Gastrocnemius medialis (tissue), 4 donors: ENCODE measurements at regions not wholly inside any gene's neighbourhood (a gene's known extent, or its start where the extent isn't known, plus 50 kb on each side); places are given as distances from the start of the nearest gene placed in this dataset.

Experiments
- ATAC-seq, 2 donors: fragments of 150-250 bp; one replicate each; pipeline ENCODE4 v1.9.1; 2016
- DNase-seq, 2 donors: peaks; one replicate each; pipeline ENCODE4 v3.0.0-alpha.2; 2019
- H3K27ac ChIP-seq, 4 donors: fragments of 200-600 bp; sonication (generic); 1 replicate in 1 of 4; 2 replicates in 3 of 4; pipeline ENCODE4 v1.5.1; 2016 to 2018; ENCODE audit warnings: mild to moderate bottlenecking in 2 of 4, moderate library complexity in 1 of 4
- H3K27me3 ChIP-seq, 3 donors: fragments of 200-600 bp; sonication (generic) in 2 of 3; 1 replicate in 1 of 3; 2 replicates in 2 of 3; pipeline versions ENCODE4 v1.5.1 to v1.6.0; 2016 to 2019; ENCODE audit warnings: mild to moderate bottlenecking in 1 of 3, moderate library complexity in 1 of 3
- H3K36me3 ChIP-seq, 2 donors: fragments of 200-600 bp; sonication (generic) in 1 of 2; one replicate each; pipeline ENCODE4 v1.5.1; 2017 to 2018
- H3K4me1 ChIP-seq, 2 donors: fragments of 200-600 bp; sonication (generic) in 1 of 2; one replicate each; pipeline ENCODE4 v1.5.1; 2016 to 2017; ENCODE audit warnings: mild to moderate bottlenecking in 2 of 2
- H3K4me3 ChIP-seq, 4 donors: fragments of 200-600 bp; sonication (generic) in 3 of 4; 1 replicate in 1 of 4; 2 replicates in 3 of 4; pipeline ENCODE4 v1.5.1; 2016 to 2019; ENCODE audit warnings: mild to moderate bottlenecking in 2 of 4
- H3K9me3 ChIP-seq, 3 donors: fragments of 200-600 bp; sonication (generic) in 2 of 3; 1 replicate in 1 of 3; 2 replicates in 2 of 3; pipeline ENCODE4 v1.5.1; 2016 to 2019
- POLR2A ChIP-seq, 2 donors: fragments of 450-650 bp; IDR thresholded peaks; one replicate each; pipeline ENCODE4 v1.6.1; 2017; ENCODE audit warnings: antibody characterized with exemption in 2 of 2, mild to moderate bottlenecking in 2 of 2, moderate library complexity in 2 of 2
- in situ Hi-C, 4 donors: fragments of 200-750 bp; cut with MboI; loops; one replicate each; pipeline versions ENCODE4 v1.15.0 to v1.8.0; 2017; ENCODE audit warnings: low sequenced_read_pairs in 4 of 4
- intact Hi-C: fragments of 100-400 bp; cut with DNase I; formaldehyde crosslinking; loops from one replicate; pipeline ENCODE4 v1.15.1; 2023; ENCODE audit warnings: low total_unique reads
- TF ChIP-seq, protein P1 (sequence below), 5 experiments: fragments of 450-650 bp in 3 of 5; fragments of 200-600 bp in 2 of 5; sonication (generic) in 2 of 5; IDR thresholded peaks in 4 of 5; conservative IDR thresholded peaks in 1 of 5; 1 replicate in 4 of 5; 2 replicates in 1 of 5; pipeline ENCODE4 v1.5.1; 2016 to 2019; ENCODE audit warnings: antibody characterized with exemption in 5 of 5, mild to moderate bottlenecking in 3 of 5, moderate library complexity in 3 of 5

DNA sequence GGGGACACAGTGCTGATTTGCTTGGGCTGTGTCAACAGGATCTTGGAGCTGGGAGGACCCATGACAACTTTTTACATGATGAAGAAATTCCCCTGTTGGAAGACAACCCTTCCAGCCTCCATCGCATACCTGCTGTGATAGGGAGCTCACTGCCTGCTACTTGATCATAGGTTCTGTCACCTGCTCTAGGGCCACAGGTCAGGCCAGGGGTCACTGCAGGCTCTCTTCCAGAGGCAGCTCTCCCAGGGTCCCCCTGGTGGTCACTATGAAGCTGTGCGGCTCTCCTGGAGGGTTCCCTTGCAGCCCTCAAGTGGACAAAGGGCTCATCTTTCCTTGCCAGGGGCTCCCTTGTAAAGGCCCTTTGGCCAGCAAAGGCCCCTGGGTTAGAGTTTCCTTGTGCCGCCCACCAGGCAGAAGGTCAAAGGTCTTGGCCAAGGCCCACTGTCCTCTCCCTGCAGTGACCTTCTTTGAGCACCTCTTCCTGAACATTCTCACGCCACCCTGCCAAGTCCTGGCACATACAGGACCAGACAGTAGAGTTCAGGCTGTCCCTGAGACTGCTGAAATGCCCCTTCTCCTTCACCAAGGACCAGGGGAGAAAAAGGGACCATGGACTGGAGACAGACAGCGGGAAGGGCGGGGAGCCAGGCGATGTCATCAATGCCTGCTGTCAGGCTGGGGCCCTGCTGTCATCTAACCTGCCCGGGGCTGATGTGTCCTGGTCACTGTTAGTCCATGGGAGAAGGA is 345.1 kb downstream of the DYSF start:
- peaks cover 6 to 14% of the 10 kb centered on the region in 2 donors for H3K4me1 ChIP-seq
- peak; percentile 37 to 58 for ATAC-seq

DNA sequence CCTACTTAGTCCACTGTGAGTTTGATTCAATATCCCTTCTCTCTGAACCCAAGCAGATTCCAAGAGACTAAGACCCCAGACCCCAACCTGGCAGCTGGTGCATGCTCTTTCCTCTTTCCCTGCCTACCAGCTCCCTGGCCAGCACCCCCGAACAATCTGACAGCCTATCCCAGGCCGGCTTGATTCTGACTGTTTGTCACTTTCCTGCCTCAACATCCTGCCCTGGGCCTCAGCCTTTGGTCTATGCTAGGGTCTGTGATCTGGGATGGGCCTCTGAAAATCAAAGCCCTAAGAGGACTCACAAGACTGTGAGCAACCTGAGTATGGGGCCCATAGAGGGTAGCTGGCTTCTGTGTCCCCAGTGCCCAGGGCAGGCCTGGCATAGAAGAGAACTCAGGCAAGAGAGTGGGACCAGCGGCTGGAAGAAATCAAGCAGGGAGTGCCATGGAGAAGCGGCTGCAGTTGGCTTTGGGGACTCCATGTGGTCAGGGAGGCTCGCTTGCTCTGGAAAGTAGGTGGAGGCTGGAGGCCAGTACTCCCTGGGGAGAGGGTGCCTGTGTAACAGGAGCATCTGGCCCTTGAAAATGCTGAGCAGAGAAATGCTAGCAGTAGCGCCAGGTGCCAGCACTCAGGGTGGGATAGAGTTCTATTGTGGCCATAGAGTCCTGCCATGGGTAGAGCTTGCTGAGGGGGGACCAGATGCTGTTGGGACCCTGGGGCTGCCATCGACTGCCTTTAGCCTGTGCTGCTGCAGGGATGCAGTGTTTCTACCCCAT is 343.9 kb downstream of the DYSF start:
- intact Hi-C loops (no loop called here), in situ Hi-C loops (loop anchor here in 3 of 4 donors (25.0 kb wide), 1 partner anchor 185 kb away; no protein-coding TSS in a partner anchor)
- ATAC-seq (no peak), DNase-seq (no peak)
- Histone ChIP-seq H3K4me3 (no peak overlapping the region), H3K4me1 (peaks cover 6 to 14% of the 10 kb centered on the region in 2 donors), H3K36me3 (no peaks in the 10 kb centered on the region), H3K9me3 (no peaks in the 10 kb centered on the region), H3K27me3 (no peaks in the 10 kb centered on the region), H3K27ac (no peak overlapping the region)
- no peak for TF ChIP-seq POLR2A (IDR thresholded peaks at IDR 0.05)
- TF ChIP-seq, protein P1, sequence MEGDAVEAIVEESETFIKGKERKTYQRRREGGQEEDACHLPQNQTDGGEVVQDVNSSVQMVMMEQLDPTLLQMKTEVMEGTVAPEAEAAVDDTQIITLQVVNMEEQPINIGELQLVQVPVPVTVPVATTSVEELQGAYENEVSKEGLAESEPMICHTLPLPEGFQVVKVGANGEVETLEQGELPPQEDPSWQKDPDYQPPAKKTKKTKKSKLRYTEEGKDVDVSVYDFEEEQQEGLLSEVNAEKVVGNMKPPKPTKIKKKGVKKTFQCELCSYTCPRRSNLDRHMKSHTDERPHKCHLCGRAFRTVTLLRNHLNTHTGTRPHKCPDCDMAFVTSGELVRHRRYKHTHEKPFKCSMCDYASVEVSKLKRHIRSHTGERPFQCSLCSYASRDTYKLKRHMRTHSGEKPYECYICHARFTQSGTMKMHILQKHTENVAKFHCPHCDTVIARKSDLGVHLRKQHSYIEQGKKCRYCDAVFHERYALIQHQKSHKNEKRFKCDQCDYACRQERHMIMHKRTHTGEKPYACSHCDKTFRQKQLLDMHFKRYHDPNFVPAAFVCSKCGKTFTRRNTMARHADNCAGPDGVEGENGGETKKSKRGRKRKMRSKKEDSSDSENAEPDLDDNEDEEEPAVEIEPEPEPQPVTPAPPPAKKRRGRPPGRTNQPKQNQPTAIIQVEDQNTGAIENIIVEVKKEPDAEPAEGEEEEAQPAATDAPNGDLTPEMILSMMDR (IDR thresholded peaks at IDR 0.05 in 4 of 5, conservative IDR thresholded peaks at IDR 0.05 in 1 of 5) = no peak

More for the DNA sequence above, 345.1 kb downstream of the DYSF start:
- Histone ChIP-seq H3K27ac (no peak overlapping the region), H3K4me3 (no peak overlapping the region), H3K9me3 (no peaks in the 10 kb centered on the region), H3K36me3 (no peaks in the 10 kb centered on the region), H3K27me3 (no peaks in the 10 kb centered on the region)
- DNase-seq = peak in 1 of 2 donors; percentile 31
- intact Hi-C loops = loop anchor here (1.0 to 2.0 kb wide), 4 partner anchors 110 to 250 kb away; no protein-coding TSS in a partner anchor
- in situ Hi-C loops = loop anchor here in 3 of 4 donors (25.0 kb wide), 1 partner anchor 186 kb away; no protein-coding TSS in a partner anchor
- TF ChIP-seq POLR2A (IDR thresholded peaks at IDR 0.05) = no peak
- TF ChIP-seq, protein P1 (IDR thresholded peaks at IDR 0.05 in 4 of 5, conservative IDR thresholded peaks at IDR 0.05 in 1 of 5) = peak; percentile 68 to 87 (median 82)

DNA sequence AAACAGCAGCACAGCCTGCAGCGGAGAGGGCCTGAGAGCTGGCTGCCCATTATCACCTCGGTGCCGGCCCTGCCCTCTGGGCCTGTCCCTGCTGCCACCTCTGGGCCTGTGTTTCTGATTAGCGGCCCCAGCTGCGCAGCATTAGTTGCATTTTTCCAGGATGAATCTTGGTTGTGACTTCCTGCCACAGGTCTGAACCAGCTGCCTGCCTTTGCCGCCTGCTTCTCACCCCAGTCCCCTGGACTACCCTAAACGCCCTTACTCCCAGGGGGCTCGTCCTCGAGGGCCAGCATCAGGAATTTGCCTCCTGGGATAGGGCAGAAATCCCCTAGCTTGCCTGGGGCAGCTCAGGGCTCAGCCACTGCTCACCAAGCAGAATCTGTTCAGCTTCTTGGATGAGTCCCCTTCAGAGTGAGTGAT is 342.8 kb downstream of the DYSF start:
- in situ Hi-C loops (loop anchor here in 3 of 4 donors (25.0 kb wide), 1 partner anchor 184 kb away; no protein-coding TSS in a partner anchor), intact Hi-C loops (no loop called here)
- Histone ChIP-seq H3K4me1 (peaks cover 6 to 9% of the 10 kb centered on the region in 2 donors), H3K27ac (no peak overlapping the region), H3K27me3 (no peaks in the 10 kb centered on the region), H3K9me3 (no peaks in the 10 kb centered on the region), H3K4me3 (no peak overlapping the region), H3K36me3 (no peaks in the 10 kb centered on the region)
- TF ChIP-seq, protein P1 (IDR thresholded peaks at IDR 0.05 in 4 of 5, conservative IDR thresholded peaks at IDR 0.05 in 1 of 5) = no peak
- no peak for ATAC-seq
- no peak for DNase-seq

DNA sequence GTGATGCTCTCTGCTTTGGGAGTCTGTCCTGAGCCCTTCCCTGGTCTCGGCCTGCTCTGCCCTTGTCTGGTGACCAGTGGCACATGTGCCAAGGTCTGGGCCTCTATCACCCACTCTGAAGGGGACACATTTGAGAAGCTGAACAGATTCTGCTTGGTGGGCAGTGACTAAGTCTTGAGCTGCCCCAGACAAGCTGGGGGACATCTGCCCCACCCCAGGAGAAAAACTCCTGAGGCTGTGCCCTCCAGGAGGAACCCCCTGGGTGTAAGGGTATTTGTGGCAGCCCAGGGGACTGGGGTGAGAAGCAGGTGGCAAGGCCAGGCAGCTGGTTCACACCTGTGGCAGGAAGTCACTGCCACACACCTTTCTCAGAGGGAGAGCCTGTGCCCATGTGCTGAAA is 342.1 kb downstream of the DYSF start:
- Histone ChIP-seq H3K27me3 (no peaks in the 10 kb centered on the region), H3K36me3 (no peaks in the 10 kb centered on the region), H3K4me3 (no peak overlapping the region), H3K4me1 (peaks cover 6 to 9% of the 10 kb centered on the region in 2 donors), H3K27ac (no peak overlapping the region), H3K9me3 (no peaks in the 10 kb centered on the region)
- intact Hi-C loops (no loop called here), in situ Hi-C loops (loop anchor here in 3 of 4 donors (25.0 kb wide), 1 partner anchor 183 kb away; no protein-coding TSS in a partner anchor)
- TF ChIP-seq POLR2A (IDR thresholded peaks at IDR 0.05) = no peak
- TF ChIP-seq, protein P1 (IDR thresholded peaks at IDR 0.05 in 4 of 5, conservative IDR thresholded peaks at IDR 0.05 in 1 of 5) = no peak
- DNase-seq (no peak), ATAC-seq (no peak)
